HUDEP-2 (cell line): ENCODE measurements at regions not wholly inside any gene's neighbourhood (a gene's known extent, or its start where the extent isn't known, plus 50 kb on each side); places are given as distances from the start of the nearest gene placed in this dataset.
"Not testable (repeated sequence)": the region's sequence is repeated elsewhere in the genome, so short reads cannot be mapped to it uniquely, and the experiment has no call there.

Experiments
- DNase-seq, 76 experiments: peaks; one replicate each; lab custom pipeline; 2025; ENCODE audit not compliant: unreplicated experiment in 76 of 76; lab: John Stamatoyannopoulos, UW

DNA sequence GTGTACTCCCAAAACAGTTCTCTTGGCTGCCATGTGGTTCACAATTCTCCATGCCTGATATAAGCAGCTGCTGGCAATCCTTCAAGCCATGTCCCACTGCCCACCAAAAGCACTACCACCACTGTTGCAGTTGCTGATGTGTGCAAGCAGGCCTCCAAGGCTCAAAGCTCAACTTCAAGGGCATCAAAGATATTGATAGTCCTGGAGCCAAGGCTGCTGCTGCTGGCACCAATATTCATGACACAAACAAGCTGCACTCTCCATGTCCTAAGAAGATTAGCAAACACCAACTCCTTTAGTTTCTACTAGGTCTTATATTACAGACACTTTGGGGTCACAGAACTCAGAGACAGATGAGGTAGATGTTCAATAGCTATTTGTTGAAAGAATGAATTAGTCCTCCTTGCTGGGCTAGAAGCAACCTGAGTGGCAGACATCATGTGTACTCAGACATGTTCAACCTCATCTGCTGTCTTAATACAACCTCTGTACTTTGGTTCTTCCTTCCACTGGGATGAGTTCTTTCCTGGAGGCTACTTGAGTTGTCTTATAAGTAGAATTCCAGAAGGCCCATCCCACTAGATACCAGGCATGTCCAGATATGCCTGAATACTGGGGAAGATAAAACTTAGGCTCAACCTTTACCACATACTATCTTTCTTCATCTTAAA, 104.5 kb upstream of the UGP2 start:
- DNase-seq, result peak in 1 of 76 experiments; percentile 0

DNA sequence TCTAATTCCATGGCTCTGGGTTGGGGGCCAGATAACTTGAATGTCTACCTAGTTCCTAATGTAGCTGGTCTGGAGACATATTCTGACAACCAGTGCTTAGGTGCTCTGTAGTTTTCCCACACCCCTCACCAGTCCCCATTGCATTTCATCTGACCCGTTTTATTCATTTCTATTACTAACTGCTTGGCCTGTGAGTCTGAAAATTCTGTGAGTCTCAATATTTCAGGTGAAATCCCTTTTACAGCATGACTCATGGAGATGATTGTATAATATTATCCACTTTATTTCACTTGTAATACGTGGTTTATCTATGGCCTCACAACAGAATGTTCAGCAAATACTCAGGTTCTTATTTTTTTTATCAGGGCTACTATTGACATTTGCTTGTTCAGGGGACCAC, 103.7 kb upstream of the UGP2 start:
- DNase-seq, result no peak

DNA sequence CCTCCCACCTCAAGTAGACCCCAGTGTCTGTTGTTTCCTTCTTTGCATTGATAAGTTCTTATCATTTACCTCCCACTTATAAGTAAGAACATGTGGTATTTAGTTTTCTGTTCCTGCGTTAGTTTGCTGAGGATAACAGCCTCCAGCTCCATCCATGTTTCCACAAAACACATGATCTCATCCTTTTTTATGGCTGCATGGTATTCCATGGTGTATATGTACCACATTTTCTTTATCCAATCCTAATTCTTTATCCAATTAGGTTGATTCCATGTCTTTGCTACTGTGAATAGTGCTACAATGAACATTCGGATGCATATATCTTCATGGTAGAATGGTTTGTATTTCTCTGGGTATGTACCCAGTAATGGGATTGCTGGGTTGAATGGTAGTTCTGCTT, 102.5 kb upstream of the UGP2 start:
- not testable (repeated sequence) for DNase-seq

DNA sequence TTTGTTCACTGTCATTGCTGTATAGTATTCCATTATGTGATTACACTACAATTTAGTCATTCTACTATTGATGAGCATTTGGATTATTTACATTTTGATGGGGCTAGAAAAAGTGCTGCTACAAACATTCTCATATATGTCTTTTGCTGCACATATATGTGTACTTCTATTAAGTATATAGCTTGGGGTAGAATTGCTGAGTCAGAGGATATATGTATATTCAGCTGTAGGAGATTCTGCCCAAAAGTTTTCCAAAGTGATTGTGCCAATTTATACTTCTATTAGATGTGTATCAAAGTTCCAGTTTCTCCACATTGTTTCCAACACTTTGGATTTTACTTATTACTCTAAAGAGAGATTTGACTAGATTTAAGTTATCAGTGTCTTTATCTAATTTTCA, 101.7 kb upstream of the UGP2 start:
- DNase-seq, result no peak

DNA sequence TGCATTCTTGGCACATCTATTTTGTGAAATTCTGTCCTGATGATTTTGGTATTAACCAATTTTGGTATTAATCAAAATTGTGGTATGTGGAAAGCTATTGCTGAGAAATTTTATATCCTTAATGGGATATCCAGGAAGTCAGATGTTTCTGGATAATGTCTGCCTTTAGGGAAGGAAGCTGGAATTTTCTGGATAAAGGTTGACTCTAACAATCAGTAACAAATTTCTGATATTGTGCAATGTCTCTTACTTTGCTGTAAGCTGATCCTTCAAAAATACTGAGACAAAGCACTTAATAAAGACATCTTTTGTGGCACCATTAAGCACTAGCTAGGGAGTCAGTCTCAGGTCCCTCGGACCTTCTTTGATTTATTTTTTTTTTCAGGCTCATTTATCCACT, 100.8 kb upstream of the UGP2 start:
- DNase-seq, result no peak

DNA sequence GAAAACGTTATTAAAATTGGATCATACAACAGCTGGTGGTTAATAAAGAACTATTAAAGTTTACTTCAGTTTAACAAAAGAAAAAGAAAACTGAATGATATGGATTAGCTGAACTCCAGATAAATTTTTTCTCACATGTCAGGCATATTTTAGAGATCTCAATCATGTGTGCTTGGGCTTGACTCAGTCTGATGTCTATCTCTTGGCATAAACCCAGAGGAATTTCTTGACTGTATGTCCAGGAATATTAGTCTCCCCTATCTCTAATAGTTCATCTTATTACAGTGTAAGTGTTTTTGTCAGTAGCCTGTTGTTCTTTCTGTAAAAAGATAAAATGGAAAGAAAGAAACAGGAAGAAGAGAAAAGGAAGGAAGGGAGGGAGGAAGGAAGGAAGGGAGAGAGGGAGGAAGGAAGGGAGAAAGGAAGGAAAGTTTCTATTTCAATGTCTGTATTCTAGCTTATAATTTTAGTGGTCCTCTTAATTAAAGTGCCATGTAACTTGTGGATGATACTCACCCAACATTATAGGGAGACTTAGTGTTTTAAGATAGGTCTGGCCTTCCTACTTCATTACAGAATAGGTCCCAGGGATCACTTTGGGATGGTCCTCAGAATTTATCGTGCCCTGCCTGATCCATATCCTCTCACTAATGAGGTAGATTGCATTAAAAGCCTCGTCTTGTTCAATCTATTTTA, 99.7 kb upstream of the UGP2 start:
- DNase-seq, result no peak

DNA sequence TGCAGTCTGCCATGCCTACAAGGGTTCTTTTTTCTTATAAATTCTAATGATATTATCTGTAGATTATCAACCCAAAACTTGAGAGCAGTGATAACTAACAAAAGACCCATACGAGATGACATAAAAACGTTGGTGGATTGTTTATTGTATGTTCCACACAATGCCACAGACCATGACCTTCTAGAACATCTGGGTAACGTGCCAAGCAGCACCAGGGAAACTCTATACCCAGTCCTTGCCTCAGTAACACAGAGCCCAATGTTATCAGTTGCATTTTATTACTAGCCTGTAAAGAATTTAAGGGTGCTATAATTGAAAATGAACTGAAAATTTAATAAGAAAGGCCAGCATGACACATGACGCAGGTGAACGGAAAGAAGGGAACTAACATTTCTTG, 99.1 kb upstream of the UGP2 start:
- no peak for DNase-seq

DNA sequence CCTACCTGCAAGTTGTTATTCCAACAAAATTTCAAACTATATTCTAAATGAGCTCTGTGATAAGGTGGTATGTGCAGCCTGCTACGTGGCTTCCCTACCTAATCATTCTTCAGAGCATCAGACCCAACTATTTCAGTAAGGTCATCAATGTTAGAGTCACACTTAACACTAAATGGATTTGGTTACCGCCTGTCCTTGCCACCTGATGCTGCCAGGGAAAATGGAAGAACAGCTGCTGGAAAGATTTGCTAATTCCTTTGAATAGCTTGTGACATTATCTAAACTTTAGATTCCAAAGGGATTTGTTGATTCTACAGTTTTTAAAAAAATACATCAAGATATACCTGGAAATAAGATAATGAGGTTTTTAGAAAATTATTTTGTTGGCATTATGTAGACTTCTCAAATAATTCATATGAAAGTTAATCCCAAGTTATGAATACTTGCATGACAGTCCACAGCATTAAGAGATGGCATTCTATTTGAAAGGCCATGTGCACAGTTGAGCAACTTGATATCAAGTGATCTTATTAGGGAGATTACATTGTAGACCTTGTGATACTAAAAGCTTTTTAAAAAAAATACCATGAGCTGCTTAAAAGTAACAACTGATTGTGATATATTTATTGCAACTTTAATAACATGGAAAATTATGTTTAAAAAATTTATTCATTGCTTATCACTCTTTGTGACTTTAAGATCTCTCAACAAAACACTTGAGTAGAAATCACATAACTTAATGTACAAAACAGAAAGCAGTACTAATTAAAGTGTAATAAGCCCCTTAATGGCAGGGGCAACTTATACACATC, 98.3 kb upstream of the UGP2 start:
- DNase-seq, result no peak

DNA sequence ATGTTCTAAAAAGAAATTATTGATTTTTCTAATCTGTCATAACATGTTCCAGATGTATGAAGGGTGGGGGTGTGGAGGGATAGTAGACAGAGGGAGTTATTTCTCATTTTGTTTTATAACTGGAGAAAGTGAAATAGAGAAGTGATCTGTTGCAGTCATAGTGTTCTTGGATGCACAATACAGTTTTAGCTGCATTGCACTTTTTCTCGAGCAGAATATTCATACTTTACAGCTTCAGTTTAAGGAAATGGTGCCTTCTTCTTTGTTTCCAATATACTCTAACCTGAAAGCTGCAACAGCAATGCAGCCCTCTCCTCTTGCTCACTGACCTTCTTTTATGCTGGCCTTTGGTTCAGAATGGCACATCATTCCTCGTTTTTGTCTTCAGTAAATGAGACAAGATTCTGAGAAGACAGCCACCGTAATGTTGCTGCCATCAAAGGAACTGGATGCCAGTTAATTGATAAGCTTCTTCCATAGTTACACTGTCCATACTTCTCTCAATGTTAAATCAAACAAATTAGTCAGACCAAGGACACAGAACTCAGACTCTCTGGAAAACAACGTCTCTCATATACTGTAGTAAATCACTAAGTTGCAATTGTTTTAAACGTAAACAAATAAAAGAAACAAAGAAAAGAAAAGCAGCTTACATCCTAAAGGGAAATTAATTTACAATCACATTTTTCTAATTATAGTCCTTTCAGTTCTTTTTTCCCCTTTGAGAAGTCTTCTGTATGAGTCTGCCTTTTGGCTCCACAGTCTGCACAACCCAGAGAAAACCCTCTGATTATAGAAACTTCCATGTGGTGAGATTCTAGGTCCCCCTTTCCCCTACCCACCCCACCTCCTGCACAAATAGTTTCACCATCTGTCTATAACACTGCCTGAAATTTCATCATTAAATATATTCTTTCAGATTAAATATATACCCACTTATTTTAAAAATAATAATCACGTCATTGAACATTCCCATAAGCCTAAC, 97.4 kb upstream of the UGP2 start:
- DNase-seq, result no peak

DNA sequence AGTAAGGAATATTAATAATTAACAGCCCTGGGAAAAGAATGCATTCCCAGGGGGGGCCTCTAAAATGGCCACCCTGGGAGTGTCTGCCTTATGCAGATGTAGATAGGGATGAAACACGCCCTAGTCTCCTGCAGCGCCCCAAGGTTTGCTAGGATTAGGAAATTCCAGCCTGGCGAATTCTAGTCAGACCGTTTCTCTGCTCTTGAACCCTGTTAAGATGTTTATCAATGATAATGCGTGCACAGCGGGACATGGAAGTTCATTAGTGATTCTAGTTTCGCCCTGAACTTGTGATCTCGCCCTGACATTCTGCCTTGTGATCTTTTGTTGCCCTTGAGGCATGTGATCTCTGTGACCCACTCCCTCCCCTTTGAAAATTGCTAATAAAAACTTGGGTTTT, 95.1 kb upstream of the UGP2 start:
- not testable (repeated sequence) for DNase-seq

DNA sequence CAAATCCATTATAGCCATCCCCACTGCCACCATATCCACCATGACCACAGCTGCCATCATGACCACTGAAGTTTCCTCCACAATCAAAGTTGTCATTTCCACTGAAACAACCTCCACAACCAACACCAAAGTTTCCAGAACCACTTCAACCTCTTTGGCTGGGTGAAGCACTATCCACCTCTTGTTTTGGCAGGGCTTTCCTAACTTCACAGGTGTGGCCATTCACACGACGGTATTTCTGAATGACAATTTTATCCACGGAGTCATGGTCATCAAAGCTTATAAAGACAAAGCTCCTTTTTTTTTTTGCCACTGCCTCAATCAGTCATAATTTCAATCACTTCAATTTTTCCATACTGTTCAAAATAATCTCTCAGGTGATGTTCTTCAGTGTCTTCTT, 89.8 kb upstream of the UGP2 start:
- no peak for DNase-seq

DNA sequence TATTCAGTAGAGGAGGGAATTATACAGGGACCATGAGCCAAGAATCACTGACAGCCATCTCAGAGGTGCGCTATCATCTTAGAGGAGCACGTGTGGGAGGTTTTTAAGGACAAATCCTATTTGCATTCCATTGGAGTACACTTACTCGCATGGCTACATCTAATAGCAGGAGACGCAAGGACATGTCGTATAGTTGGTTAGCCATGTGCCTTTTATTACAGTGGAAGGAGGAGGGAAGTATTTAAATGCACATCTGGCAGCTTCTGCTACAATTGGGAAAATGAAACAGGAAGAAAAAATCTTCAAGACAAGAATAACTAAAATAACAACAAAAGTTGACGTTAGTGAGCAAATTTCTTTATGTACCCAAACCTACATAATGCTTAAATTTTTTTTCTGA, 86.5 kb upstream of the UGP2 start:
- DNase-seq, result no peak

DNA sequence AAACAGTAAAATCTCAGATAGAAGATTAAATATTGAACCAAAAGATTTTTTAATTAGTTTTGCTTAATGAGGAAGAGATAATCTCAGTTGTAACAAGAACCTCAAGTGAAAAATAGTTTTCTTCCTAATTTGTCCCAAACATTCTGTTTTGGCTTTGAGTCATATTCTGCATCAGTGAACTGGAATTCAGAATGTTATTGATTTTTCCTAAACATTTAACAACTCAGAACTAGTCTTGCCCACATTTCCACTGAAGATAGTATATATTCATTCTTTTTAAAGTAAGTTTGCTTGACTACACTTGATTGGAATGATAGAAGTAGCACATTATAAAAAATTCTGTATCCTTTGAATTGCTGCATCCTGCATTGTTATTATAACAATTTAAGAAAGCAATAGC, 85.7 kb upstream of the UGP2 start:
- no peak for DNase-seq

DNA sequence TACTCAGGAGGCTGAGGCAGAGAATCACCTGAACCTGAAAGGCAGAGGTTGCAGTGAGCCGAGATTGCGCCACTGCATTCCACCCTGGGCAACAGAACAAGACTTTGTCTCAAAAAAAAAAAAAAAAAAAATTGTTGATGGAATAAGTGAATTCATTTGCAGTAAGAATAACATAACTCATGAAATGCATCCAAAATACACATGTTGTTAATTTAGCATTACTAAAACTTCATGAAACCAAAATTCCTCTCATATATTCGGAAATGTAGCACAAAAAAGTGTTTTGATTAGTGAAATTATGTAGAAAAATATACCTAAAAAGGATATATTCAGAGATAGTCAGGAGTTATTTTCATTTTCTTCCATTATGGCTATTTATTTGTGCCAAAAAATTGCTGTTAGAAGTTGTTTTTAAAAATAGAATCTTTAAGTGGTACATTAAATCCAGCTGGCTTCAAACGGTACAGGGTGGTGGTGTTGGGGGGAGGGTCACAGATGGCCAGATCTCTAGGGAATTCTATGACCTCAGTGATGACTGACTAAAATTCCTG, 78.2 kb upstream of the UGP2 start:
- DNase-seq, result no peak

DNA sequence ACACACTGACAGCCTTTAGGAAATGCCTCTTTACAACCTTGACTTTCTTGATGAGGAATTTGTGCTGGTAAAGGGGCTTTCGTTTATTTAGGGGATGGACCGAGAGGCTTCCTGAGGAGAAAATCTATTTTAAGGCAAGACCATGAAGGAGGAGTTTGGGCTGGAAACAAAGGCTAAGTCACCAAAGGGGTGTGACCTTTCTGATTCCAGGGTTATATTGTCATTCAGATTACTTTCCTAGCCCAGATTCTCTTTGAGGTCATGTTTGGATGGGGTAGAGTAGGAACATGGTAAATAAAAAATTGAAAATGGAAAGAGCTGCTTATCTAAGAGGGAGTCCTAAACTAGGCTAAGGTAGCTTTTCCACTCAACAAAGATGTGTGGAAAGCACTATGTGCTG, 77.1 kb upstream of the UGP2 start:
- no peak for DNase-seq

DNA sequence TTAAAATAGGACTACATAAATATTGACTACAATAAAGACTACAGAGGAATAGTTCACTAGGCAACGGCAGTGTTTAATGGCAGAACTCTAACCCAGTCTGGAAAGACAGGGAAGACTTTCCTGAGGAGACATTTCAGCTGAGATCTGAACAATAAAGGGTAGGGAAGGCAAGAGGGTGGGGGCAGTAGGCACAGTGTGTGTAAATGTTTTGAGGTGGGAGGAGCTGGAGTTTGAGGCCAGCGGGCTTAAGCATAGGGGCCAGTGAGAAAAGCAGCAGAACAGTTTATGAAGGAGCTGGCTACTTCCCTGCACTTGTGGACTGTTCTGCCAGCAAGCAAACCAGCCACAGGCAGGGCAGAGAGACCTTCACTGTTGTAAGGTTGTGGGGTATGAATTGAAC, 76.6 kb upstream of the UGP2 start:
- DNase-seq, result no peak

DNA sequence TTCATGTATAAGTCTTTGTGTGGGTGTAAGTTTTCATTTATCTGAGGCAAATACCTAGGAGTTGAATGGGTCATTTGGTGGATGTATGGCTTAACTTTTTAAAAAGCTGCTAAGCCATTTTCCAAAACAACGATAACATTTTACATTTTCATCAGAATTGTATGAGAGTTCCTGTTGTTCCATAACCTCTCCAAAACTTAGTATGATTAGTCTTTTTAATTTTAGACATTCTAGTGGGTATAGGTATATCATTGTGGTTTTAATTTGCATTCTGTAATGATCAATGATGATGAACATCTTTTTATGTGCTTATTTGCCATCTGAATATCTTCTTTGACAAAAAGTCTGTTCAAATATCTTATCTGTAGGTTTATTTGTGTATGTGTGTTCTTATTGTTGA, 74.4 kb upstream of the UGP2 start:
- no peak for DNase-seq

DNA sequence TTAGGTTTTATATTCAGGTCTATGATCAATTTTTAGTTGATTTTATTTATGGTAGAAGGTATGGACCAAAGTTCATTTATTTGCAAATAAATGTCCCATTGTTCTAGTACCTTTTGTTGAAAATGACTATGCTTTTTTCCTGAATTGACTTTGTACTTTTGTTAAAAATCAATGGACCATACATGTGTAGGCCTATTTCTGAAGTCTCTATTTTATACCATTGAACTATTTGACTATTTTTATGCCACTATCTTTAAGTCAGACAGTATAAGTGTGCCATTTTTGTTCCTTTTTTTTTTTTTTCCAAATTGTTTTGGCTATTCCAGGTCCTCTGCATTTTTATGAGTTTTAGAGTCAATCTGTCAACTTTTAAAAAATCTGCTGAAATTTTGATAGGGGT, 73.6 kb upstream of the UGP2 start:
- DNase-seq, result no peak

DNA sequence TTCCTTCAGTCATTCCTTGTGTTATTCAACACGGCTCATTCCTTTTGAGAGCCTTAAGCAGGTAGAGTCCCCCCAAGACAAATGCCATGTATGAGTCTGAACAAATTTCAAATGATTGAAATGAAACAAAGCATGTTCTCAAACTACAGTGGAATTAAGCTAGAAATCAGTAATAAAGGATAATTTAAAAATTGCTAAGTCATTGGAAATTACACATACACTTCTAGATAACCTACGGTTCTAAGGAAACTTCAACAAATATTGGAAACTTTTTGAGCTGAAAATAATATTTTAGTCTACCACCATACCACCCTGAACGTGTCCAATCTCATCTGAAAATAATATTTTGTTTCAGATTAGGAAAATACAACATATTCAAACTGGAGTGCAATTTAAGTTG, 71.8 kb upstream of the UGP2 start:
- DNase-seq, result no peak

DNA sequence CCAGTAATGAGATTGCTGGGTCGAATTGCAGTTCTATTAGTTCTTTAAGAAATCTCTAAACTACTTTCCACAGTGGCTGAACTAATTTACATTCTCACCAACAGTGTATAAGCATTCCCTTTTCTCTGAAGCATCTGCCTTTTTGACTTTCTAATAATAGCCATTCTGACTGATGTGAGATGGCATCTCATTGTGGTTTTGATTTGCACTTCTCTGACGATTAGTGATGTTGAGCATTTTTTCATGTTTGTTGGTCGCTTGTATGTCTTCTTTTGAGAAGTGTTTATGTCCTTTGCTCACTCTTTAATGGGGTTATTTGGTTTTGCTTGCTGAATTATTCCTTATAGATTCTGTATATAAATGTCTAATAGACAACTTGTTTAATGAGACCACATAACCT, 69.6 kb upstream of the UGP2 start:
- DNase-seq, result no peak
